H1 (cell line): ENCODE measurements at regions not wholly inside any gene's neighbourhood (a gene's known extent, or its start where the extent isn't known, plus 50 kb on each side); places are given as distances from the start of the nearest gene placed in this dataset.

Experiments used
- CTCF ChIA-PET: fragments of 300-600 bp; sonication (Branson Sonifier 250); formaldehyde crosslinking; loops from one replicate; lab custom pipeline; 2021; ENCODE audit not compliant: partially characterized antibody; lab: Charles Lee
- POLR2A ChIA-PET: fragments of 300-600 bp; sonication (Branson Sonifier 250); formaldehyde crosslinking; loops from one replicate; lab custom pipeline; 2021; ENCODE audit warnings: inconsistent platforms; ENCODE audit not compliant: partially characterized antibody; lab: Charles Lee
- DNase-seq, 2 experiments: peaks; one replicate each; pipeline versions ENCODE4 v3.0.0 to v3.0.0-alpha.2; 2010 to 2022; ENCODE audit warnings: low spot score in 2 of 2, low read depth in 1 of 2, mixed read lengths in 1 of 2
- FAIRE-seq: peaks from 2 replicates; lab custom pipeline; 2011; peaks lifted over from hg19 to GRCh38; lab: Jason Lieb, UNC
- H2AFZ ChIP-seq: 2 replicates; pipeline ENCODE4 v1.8.1; 2012; ENCODE audit warnings: low read length, inconsistent platforms
- H2AK5ac ChIP-seq: 2 replicates; pipeline ENCODE4 v1.6.1; 2013; ENCODE audit warnings: low read depth, low read length
- H2BK120ac ChIP-seq: replicated peaks from 2 replicates; pipeline ENCODE3; 2013; ENCODE audit warnings: low read depth, low read length, inconsistent platforms
- H2BK12ac ChIP-seq: 2 replicates; pipeline ENCODE4 v1.6.1; 2013; ENCODE audit warnings: low read depth, low read length
- H2BK15ac ChIP-seq: 2 replicates; pipeline ENCODE4 v1.6.1; 2013; ENCODE audit warnings: low read length
- H2BK20ac ChIP-seq: 2 replicates; pipeline ENCODE4 v1.6.1; 2013; ENCODE audit warnings: low read length
- H2BK5ac ChIP-seq: 2 replicates; pipeline ENCODE4 v1.6.1; 2013; ENCODE audit warnings: low read depth, low read length
- H3K14ac ChIP-seq: 2 replicates; pipeline ENCODE4 v1.6.1; 2013; ENCODE audit warnings: inconsistent platforms; ENCODE audit not compliant: insufficient read length
- H3K18ac ChIP-seq: 2 replicates; pipeline ENCODE4 v1.6.1; 2013; ENCODE audit warnings: low read length; ENCODE audit errors: extremely low read depth
- H3K23ac ChIP-seq: 2 replicates; pipeline ENCODE4 v1.6.1; 2013; ENCODE audit warnings: inconsistent platforms; ENCODE audit not compliant: insufficient read length
- H3K23me2 ChIP-seq: 2 replicates; pipeline ENCODE4 v1.6.1; 2013; ENCODE audit warnings: low read depth, low read length
- H3K27ac ChIP-seq: 2 replicates; pipeline ENCODE4 v1.6.1; 2011; ENCODE audit warnings: low read depth, low read length, inconsistent platforms
- H3K27me3 ChIP-seq, 4 experiments: replicated peaks in 1 of 4; 1 replicate in 1 of 4; 2 replicates in 3 of 4; pipeline versions ENCODE4 v1.6.1 to v1.8.1; 2011 to 2013; ENCODE audit warnings: low read length in 3 of 4, mild to moderate bottlenecking in 3 of 4, inconsistent platforms in 2 of 4, mixed read lengths in 2 of 4, moderate library complexity in 1 of 4; ENCODE audit not compliant: control insufficient read depth in 3 of 4, insufficient read depth in 3 of 4; ENCODE audit errors: extremely low read depth in 1 of 4
- H3K36me3 ChIP-seq, 4 experiments: 2 replicates each; pipeline versions ENCODE4 v1.6.1 to v1.8.1; 2011 to 2013; ENCODE audit warnings: mild to moderate bottlenecking in 4 of 4, low read length in 3 of 4, moderate library complexity in 2 of 4, control low read depth in 1 of 4, inconsistent platforms in 1 of 4; ENCODE audit not compliant: insufficient read depth in 4 of 4, control insufficient read depth in 2 of 4
- H3K4ac ChIP-seq: replicated peaks from 2 replicates; pipeline ENCODE3; 2013; ENCODE audit warnings: low read length, low read depth, mixed read lengths, inconsistent platforms; ENCODE audit not compliant: insufficient read length
- H3K4me1 ChIP-seq, 4 experiments: replicated peaks in 1 of 4; 1 replicate in 1 of 4; 2 replicates in 3 of 4; pipeline versions ENCODE4 v1.6.1 to v1.8.1; 2011 to 2013; ENCODE audit warnings: low read length in 3 of 4, inconsistent platforms in 2 of 4, mixed read lengths in 1 of 4; ENCODE audit not compliant: insufficient read depth in 4 of 4, control insufficient read depth in 3 of 4
- H3K4me2 ChIP-seq, 2 experiments: 2 replicates each; pipeline versions ENCODE4 v1.6.1 to v1.8.1; 2011 to 2013; ENCODE audit warnings: low read depth in 2 of 2, low read length in 2 of 2, control low read depth in 1 of 2, inconsistent platforms in 1 of 2, mild to moderate bottlenecking in 1 of 2; ENCODE audit not compliant: insufficient read depth in 1 of 2
- H3K4me3 ChIP-seq, 4 experiments: fragments of 200-600, 300-600 bp in 1 of 4; sonication (generic), shearing (Covaris generic), sonication (Bioruptor Twin) in 1 of 4; 2 replicates each; pipeline versions ENCODE4 v1.5.1 to v1.8.1; 2011 to 2016; ENCODE audit warnings: low read length in 4 of 4, low read depth in 3 of 4, control low read depth in 2 of 4, inconsistent platforms in 2 of 4, mild to moderate bottlenecking in 2 of 4, mixed read lengths in 1 of 4, moderate library complexity in 1 of 4; ENCODE audit not compliant: insufficient read depth in 2 of 4; ENCODE audit errors: extremely low read depth in 1 of 4
- H3K56ac ChIP-seq: replicated peaks from 2 replicates; pipeline ENCODE3; 2013; ENCODE audit warnings: low read depth, mild to moderate bottlenecking, mixed read lengths, low read length, inconsistent platforms; ENCODE audit not compliant: insufficient read length
- H3K79me1 ChIP-seq: 2 replicates; pipeline ENCODE4 v1.6.1; 2013; ENCODE audit warnings: low read depth, low read length, control low read depth
- H3K79me2 ChIP-seq, 2 experiments: 2 replicates each; pipeline versions ENCODE4 v1.6.1 to v1.8.1; 2012 to 2013; ENCODE audit warnings: low read length in 2 of 2, mild to moderate bottlenecking in 2 of 2, inconsistent platforms in 1 of 2; ENCODE audit not compliant: insufficient read depth in 2 of 2, control insufficient read depth in 1 of 2
- H3K9ac ChIP-seq, 4 experiments: replicated peaks in 1 of 4; 1 replicate in 1 of 4; 2 replicates in 3 of 4; pipeline versions ENCODE4 v1.6.1 to v1.8.1; 2011 to 2013; ENCODE audit warnings: low read depth in 3 of 4, low read length in 3 of 4, control low read depth in 2 of 4, mild to moderate bottlenecking in 2 of 4, moderate library complexity in 2 of 4, inconsistent platforms in 1 of 4; ENCODE audit errors: extremely low read depth in 1 of 4
- H3K9me3 ChIP-seq, 2 experiments: 2 replicates each; pipeline versions ENCODE4 v1.6.1 to v1.8.1; 2012 to 2013; ENCODE audit warnings: mild to moderate bottlenecking in 2 of 2, moderate library complexity in 2 of 2, control low read depth in 1 of 2, inconsistent platforms in 1 of 2, low read depth in 1 of 2, low read length in 1 of 2, mixed read lengths in 1 of 2; ENCODE audit not compliant: insufficient read depth in 2 of 2
- H4K20me1 ChIP-seq, 2 experiments: replicated peaks in 1 of 2; 2 replicates each; pipeline versions ENCODE3 to v1.8.1; 2011 to 2013; ENCODE audit warnings: inconsistent platforms in 2 of 2, low read length in 2 of 2, mild to moderate bottlenecking in 1 of 2; ENCODE audit not compliant: insufficient read depth in 2 of 2, control insufficient read depth in 1 of 2
- H4K5ac ChIP-seq: 2 replicates; pipeline ENCODE4 v1.6.1; 2013; ENCODE audit warnings: low read length, low read depth, mixed read lengths, inconsistent platforms; ENCODE audit not compliant: insufficient read length
- H4K8ac ChIP-seq: 2 replicates; pipeline ENCODE4 v1.8.0; 2013; ENCODE audit warnings: mild to moderate bottlenecking, moderate library complexity, low read length, inconsistent platforms; ENCODE audit not compliant: insufficient read depth; ENCODE audit errors: extremely low read depth
- H4K91ac ChIP-seq: replicated peaks from 2 replicates; pipeline ENCODE3; 2013; ENCODE audit warnings: low read length, mixed read lengths, inconsistent platforms; ENCODE audit not compliant: insufficient read length
- CBX8 ChIP-seq: fragments of 300-800, 300-1000 bp; sonication (generic); IDR thresholded peaks from 2 replicates; pipeline ENCODE4 v1.7.1; 2016; ENCODE audit warnings: low read depth, low read length, borderline replicate concordance
- CHD2 ChIP-seq: IDR thresholded peaks from 2 replicates; pipeline ENCODE4 v1.6.1; 2012; ENCODE audit warnings: low read length, improper control_type of control experiment
- E2F6 ChIP-seq: IDR thresholded peaks from 2 replicates; pipeline ENCODE4 v1.6.1; 2012; ENCODE audit warnings: inconsistent platforms
- HDAC6 ChIP-seq: IDR thresholded peaks from one replicate; pipeline ENCODE4 v1.7.1; 2012; ENCODE audit warnings: low read depth, mild to moderate bottlenecking, inconsistent platforms, low read length, moderate library complexity
- JUN ChIP-seq: IDR thresholded peaks from 2 replicates; pipeline ENCODE4 v1.6.1; 2011; ENCODE audit warnings: low read depth, mild to moderate bottlenecking, improper control_type of control experiment, low read length
- JUND ChIP-seq: IDR thresholded peaks from 2 replicates; pipeline ENCODE4 v1.6.1; 2011; ENCODE audit warnings: mild to moderate bottlenecking, improper control_type of control experiment, low read length
- POU5F1 ChIP-seq: IDR thresholded peaks from 2 replicates; pipeline ENCODE4 v1.6.1; 2011; ENCODE audit warnings: low read depth, mild to moderate bottlenecking, low read length, moderate library complexity
- RFX5 ChIP-seq: IDR thresholded peaks from 2 replicates; pipeline ENCODE4 v1.6.1; 2011; ENCODE audit warnings: low read depth, low read length, improper control_type of control experiment, borderline replicate concordance
- SP1 ChIP-seq: IDR thresholded peaks from 2 replicates; pipeline ENCODE4 v1.6.1; 2011; ENCODE audit warnings: low read depth, low read length
- SP4 ChIP-seq: IDR thresholded peaks from 2 replicates; pipeline ENCODE4 v1.6.1; 2012; ENCODE audit warnings: low read length, inconsistent platforms
- SUZ12 ChIP-seq: fragments of 200-600 bp; sonication (generic); IDR thresholded peaks from 2 replicates; pipeline ENCODE4 v1.6.1; 2012; ENCODE audit warnings: mild to moderate bottlenecking, inconsistent platforms, low read length, moderate library complexity, mixed read lengths
- TCF12 ChIP-seq: IDR thresholded peaks from 2 replicates; pipeline ENCODE4 v1.6.1; 2011; ENCODE audit warnings: low read depth, mild to moderate bottlenecking, low read length
- WGBS, 2 experiments: shearing (Covaris generic) in 1 of 2; methylation state at CpG; one replicate each; pipeline versions ENCODE4 v1.1.6 to v1.1.7; 2013 to 2015; ENCODE audit warnings: low lambda C conversion rate in 2 of 2, mixed read lengths in 2 of 2, inconsistent platforms in 1 of 2, low coverage in 1 of 2, missing lambda C conversion rate in 1 of 2; ENCODE audit not compliant: insufficient replicate concordance in 2 of 2, insufficient coverage in 1 of 2, insufficient read length in 1 of 2; ENCODE audit errors: extremely low coverage in 1 of 2, missing lambda C conversion rate in 1 of 2; 5-methylcytosine and 5-hydroxymethylcytosine counted together

GRCh38 chr5:118447350-118447749 is 541.0 kb downstream of the DTWD2 start:
- H3K36me3 ChIP-seq, result no peaks in the 10 kb centered on the region; a peak in 1 of 8 replicates
- H3K4ac ChIP-seq, result no peak overlapping the region
- no peak overlapping the region for H3K14ac ChIP-seq
- no peak overlapping the region for H3K9ac ChIP-seq
- no peak overlapping the region for H3K27ac ChIP-seq
- no peak overlapping the region for H2BK5ac ChIP-seq
- H3K79me2 ChIP-seq, result no peaks in the 10 kb centered on the region
- H3K18ac ChIP-seq, result no peak overlapping the region
- no peak overlapping the region for H4K5ac ChIP-seq
- POLR2A ChIA-PET, result no interaction called here
- no peak overlapping the region for H3K23ac ChIP-seq
- H3K9me3 ChIP-seq, result no peaks in the 10 kb centered on the region
- TF ChIP-seq E2F6, result no peak
- no peak for TF ChIP-seq SUZ12
- no peak for TF ChIP-seq SP1
- TF ChIP-seq JUN, result no peak
- no peak for TF ChIP-seq CBX8
- TF ChIP-seq HDAC6, result no peak
- TF ChIP-seq TCF12, result no peak
- TF ChIP-seq POU5F1, result no peak
- TF ChIP-seq JUND, result no peak
- no peak for TF ChIP-seq SP4
- no peak for TF ChIP-seq CHD2
- no peak for TF ChIP-seq RFX5
- no peaks in the 10 kb centered on the region for H3K23me2 ChIP-seq
- H3K56ac ChIP-seq, result no peak overlapping the region
- no peak overlapping the region for H2AK5ac ChIP-seq
- 86% methylated on average over 1 of the region's 1 CpG; no CpG with 5 or more reads in 1 of the 2 experiments for WGBS, 2 experiments
- no peak overlapping the region for H2BK20ac ChIP-seq
- no peak overlapping the region for H3K4me2 ChIP-seq
- H2BK12ac ChIP-seq, result no peak overlapping the region
- H2BK120ac ChIP-seq, result no peak overlapping the region
- no peak overlapping the region for H4K8ac ChIP-seq
- no peak overlapping the region for H2BK15ac ChIP-seq
- no peaks in the 10 kb centered on the region for H4K20me1 ChIP-seq
- FAIRE-seq (no peak), DNase-seq (no peak)
- no peak overlapping the region for H3K4me3 ChIP-seq
- H2AFZ ChIP-seq, result no peak overlapping the region
- H4K91ac ChIP-seq, result no peak overlapping the region
- no peaks in the 10 kb centered on the region for H3K27me3 ChIP-seq
- CTCF ChIA-PET, result no interaction called here
- H3K79me1 ChIP-seq, result no peaks in the 10 kb centered on the region
- peaks cover 0 to 10% (median 2%) of the 10 kb centered on the region in 4 experiments; a peak in 2 of 7 replicates for H3K4me1 ChIP-seq
